NB4 (cell line): ENCODE measurements at regions not wholly inside any gene's neighbourhood (a gene's known extent, or its start where the extent isn't known, plus 50 kb on each side); places are given as distances from the start of the nearest gene placed in this dataset.
A peak's percentile ranks its signal among the peaks of the same experiment; 100 is the strongest.

Experiments used
- DNase-seq: peaks from one replicate; pipeline ENCODE4 v3.0.0; 2010; ENCODE audit warnings: low read depth
- H3K4me3 ChIP-seq: one replicate; pipeline ENCODE4 v1.5.1; 2011; ENCODE audit warnings: mild to moderate bottlenecking, low read depth, low read length, moderate library complexity
- CTCF ChIP-seq: IDR thresholded peaks from one replicate; pipeline ENCODE4 v1.5.1; 2012; ENCODE audit warnings: low read depth, low read length
- MAX ChIP-seq: IDR thresholded peaks from 2 replicates; pipeline ENCODE4 v1.6.1; 2011; ENCODE audit warnings: low read depth, low read length
- MYC ChIP-seq: IDR thresholded peaks from 2 replicates; pipeline ENCODE4 v1.6.1; 2011; ENCODE audit warnings: low read depth, low read length
- POLR2A ChIP-seq: IDR thresholded peaks from 2 replicates; pipeline ENCODE4 v1.6.1; 2011; ENCODE audit warnings: mild to moderate bottlenecking; ENCODE audit not compliant: insufficient read length; ENCODE audit errors: extremely low read depth

- DNase-seq, result peak; percentile 31
- H3K4me3 ChIP-seq, result no peak overlapping the region
- TF ChIP-seq CTCF, result no peak
- TF ChIP-seq MYC, result no peak
- TF ChIP-seq MAX, result no peak
These were observed 1183.4 kb upstream of the AUTS2 start for GRCh38 chr7:68414631-68415425.

GRCh38 chr7:68417002-68417401 is 1181.3 kb upstream of the AUTS2 start:
- TF ChIP-seq MAX, result no peak
- TF ChIP-seq CTCF, result no peak
- TF ChIP-seq POLR2A, result no peak
- no peak for TF ChIP-seq MYC
- no peak overlapping the region for H3K4me3 ChIP-seq
- DNase-seq, result no peak

GRCh38 chr7:68417659-68418058 is 1180.6 kb upstream of the AUTS2 start:
- DNase-seq, result peak; percentile 40
- no peak overlapping the region for H3K4me3 ChIP-seq
- TF ChIP-seq MYC (no peak), MAX (no peak), CTCF (no peak)

- TF ChIP-seq MYC (no peak), CTCF (no peak)
- DNase-seq, result no peak
- H3K4me3 ChIP-seq, result no peak overlapping the region
These were observed 1177.7 kb upstream of the AUTS2 start for GRCh38 chr7:68420342-68421192.

GRCh38 chr7:68421712-68422111 is 1176.6 kb upstream of the AUTS2 start:
- H3K4me3 ChIP-seq, result no peak overlapping the region
- DNase-seq, result no peak
- no peak for TF ChIP-seq MYC
- TF ChIP-seq MAX, result no peak
- TF ChIP-seq POLR2A, result no peak
- no peak for TF ChIP-seq CTCF
